C4-2B (cell line): ENCODE measurements at regions not wholly inside any gene's neighbourhood (a gene's known extent, or its start where the extent isn't known, plus 50 kb on each side); places are given as distances from the start of the nearest gene placed in this dataset.

ENCODE experiments used
- CTCF ChIP-seq: fragments of 450-650 bp; conservative IDR thresholded peaks from 2 replicates; pipeline ENCODE4 v1.5.1; 2017; ENCODE audit warnings: mild to moderate bottlenecking
- ZFX ChIP-seq: fragments of 450-650 bp; IDR thresholded peaks from 2 replicates; pipeline ENCODE4 v1.6.1; 2017

GRCh38 chr7:46259947-46260346 lies 338.9 kb upstream of the IGFBP3 start:
- TF ChIP-seq CTCF (no peak), ZFX (no peak)
